ENCODE measurements at regions not wholly inside any gene's neighbourhood (a gene's known extent, or its start where the extent isn't known, plus 50 kb on each side); places are given as distances from the start of the nearest gene placed in this dataset.

DNA sequence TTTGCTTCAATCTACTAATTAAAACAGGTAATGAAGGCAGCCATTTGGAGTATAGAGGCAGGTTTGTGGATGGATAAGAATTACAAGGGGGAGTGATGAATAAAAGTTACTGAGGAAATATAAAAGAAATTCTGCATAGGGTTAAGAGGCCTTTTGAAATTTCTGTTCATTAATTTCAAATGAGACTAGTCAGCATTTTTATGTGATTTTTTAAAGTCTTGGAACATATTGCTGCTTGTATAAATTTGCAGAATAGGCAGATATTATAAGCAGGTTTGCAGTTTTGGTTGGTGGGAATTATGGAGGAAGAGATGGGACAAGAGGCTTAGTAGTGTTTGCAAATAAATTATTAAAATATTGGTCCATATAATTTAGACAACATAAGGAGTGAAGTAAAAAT is 750.4 kb upstream of the AGA start:
- TF ChIP-seq, protein P1, sequence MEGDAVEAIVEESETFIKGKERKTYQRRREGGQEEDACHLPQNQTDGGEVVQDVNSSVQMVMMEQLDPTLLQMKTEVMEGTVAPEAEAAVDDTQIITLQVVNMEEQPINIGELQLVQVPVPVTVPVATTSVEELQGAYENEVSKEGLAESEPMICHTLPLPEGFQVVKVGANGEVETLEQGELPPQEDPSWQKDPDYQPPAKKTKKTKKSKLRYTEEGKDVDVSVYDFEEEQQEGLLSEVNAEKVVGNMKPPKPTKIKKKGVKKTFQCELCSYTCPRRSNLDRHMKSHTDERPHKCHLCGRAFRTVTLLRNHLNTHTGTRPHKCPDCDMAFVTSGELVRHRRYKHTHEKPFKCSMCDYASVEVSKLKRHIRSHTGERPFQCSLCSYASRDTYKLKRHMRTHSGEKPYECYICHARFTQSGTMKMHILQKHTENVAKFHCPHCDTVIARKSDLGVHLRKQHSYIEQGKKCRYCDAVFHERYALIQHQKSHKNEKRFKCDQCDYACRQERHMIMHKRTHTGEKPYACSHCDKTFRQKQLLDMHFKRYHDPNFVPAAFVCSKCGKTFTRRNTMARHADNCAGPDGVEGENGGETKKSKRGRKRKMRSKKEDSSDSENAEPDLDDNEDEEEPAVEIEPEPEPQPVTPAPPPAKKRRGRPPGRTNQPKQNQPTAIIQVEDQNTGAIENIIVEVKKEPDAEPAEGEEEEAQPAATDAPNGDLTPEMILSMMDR (IDR thresholded peaks at IDR 0.05): no peak
- TF ChIP-seq POLR2A (IDR thresholded peaks at IDR 0.05): no peak
